ENCODE measurements at regions not wholly inside any gene's neighbourhood (a gene's known extent, or its start where the extent isn't known, plus 50 kb on each side); places are given as distances from the start of the nearest gene placed in this dataset.

DNA sequence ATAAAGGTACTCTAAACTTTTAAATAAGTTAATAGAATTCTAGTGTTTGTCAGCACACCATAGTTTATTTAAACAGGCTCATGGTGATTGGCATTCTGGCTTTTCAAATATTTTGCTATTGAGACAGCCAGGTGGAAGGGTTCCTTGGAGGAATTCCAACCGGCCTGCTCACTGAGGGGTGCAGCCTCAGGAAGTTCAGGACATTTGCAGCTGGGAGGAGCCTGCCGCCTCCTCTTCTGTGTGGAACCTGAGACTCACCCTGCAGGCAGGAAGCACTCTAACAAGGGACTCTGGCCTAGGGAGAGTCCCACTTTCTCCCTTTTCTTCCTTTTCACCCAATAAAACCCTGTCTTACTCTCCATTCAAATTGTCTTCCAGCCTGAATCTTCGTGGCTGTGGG, 1328.0 kb downstream of the FSTL5 start:
- ChIA-PET POLR2A (no interaction called here), CTCF (no interaction called here), RAD21 (ENCODE audit: unreplicated experiment) (no interaction called here), SMC1A (ENCODE audit: uncharacterized antibody, unreplicated experiment) (no interaction called here)
- Histone ChIP-seq H3K9ac (ENCODE audit: control insufficient read depth, insufficient read depth, low read length) (no peak overlapping the region), H3K4me2 (ENCODE audit: control insufficient read depth, insufficient read depth) (no peak overlapping the region), H3K27ac (ENCODE audit: control insufficient read depth, insufficient read depth) (no peak overlapping the region), H2AFZ (ENCODE audit: control insufficient read depth, low read depth, low read length) (no peak overlapping the region), H4K20me1 (ENCODE audit: control insufficient read depth, insufficient read depth) (no peaks in the 10 kb centered on the region), H3K4me1 (ENCODE audit: control insufficient read depth, insufficient read depth, low read length) (no peaks in the 10 kb centered on the region), H3K79me2 (ENCODE audit: control insufficient read depth, insufficient read depth, low read length) (no peaks in the 10 kb centered on the region), H3K9me3 (replicated peaks; ENCODE audit: control insufficient read depth, insufficient read depth, low read length) (no peaks in the 10 kb centered on the region), H3K36me3 (ENCODE audit: control insufficient read depth in 2 of 2, insufficient read depth in 2 of 2, low read length in 1 of 2) (no peaks in the 10 kb centered on the region), H3K27me3 (replicated peaks in 1 of 2; ENCODE audit: control insufficient read depth in 2 of 2, insufficient read depth in 2 of 2, low read length in 1 of 2) (no peaks in the 10 kb centered on the region), H3K4me3 (no peak overlapping the region)
- FAIRE-seq, result no peak
- in situ Hi-C loops (cut with MboI) (no loop called here), intact Hi-C loops (cut with micrococcal nuclease; ENCODE audit: unreplicated experiment) (no loop called here)
- ATAC-seq, result no peak
- no peak for TF ChIP-seq EGR1 (IDR thresholded peaks at IDR 0.05; ENCODE audit: borderline replicate concordance in 1 of 2, low read depth in 2 of 2, low read length in 2 of 2)
- WGBS (ENCODE audit: insufficient coverage, insufficient replicate concordance, low lambda C conversion rate, missing lambda C conversion rate), result 31% methylated on average over 3 of the region's 3 CpGs
- BruUV-seq (replicated peaks), result no TSS peak
- no peak for DNase-seq (ENCODE audit: low read depth, low spot score)

DNA sequence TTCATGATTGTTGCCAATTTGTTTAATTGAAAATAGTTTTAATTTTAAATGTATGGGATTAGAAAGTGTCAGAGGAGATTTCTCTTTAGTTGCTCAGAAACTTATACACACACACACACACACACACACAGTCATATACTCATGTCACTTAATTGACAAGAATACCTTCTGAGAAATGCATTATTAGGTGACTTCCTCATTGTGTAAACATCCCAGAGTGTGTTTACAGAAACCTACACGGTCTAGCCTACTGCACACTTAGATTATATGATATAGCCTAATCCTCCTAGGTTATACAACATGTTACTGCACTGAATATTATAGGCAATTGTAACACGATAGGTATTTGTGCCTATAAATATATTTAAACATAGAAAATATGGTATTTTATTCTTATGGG, 1327.4 kb downstream of the FSTL5 start:
- no peak for DNase-seq (ENCODE audit: low read depth, low spot score)
- in situ Hi-C loops (cut with MboI), result no loop called here
- no peak for TF ChIP-seq MTA2 (IDR thresholded peaks at IDR 0.05; ENCODE audit: low read depth)
- TF ChIP-seq IKZF2 (IDR thresholded peaks at IDR 0.05), result no peak
- TF ChIP-seq, protein P1, sequence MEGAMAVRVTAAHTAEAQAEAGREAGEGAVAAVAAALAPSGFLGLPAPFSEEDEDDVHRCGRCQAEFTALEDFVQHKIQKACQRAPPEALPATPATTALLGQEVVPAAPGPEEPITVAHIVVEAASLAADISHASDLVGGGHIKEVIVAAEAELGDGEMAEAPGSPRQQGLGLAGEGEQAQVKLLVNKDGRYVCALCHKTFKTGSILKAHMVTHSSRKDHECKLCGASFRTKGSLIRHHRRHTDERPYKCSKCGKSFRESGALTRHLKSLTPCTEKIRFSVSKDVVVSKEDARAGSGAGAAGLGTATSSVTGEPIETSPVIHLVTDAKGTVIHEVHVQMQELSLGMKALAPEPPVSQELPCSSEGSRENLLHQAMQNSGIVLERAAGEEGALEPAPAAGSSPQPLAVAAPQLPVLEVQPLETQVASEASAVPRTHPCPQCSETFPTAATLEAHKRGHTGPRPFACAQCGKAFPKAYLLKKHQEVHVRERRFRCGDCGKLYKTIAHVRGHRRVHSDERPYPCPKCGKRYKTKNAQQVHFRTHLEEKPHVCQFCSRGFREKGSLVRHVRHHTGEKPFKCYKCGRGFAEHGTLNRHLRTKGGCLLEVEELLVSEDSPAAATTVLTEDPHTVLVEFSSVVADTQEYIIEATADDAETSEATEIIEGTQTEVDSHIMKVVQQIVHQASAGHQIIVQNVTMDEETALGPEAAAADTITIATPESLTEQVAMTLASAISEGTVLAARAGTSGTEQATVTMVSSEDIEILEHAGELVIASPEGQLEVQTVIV (IDR thresholded peaks at IDR 0.05; ENCODE audit: borderline replicate concordance, partially characterized antibody), result no peak
- TF ChIP-seq RB1 (IDR thresholded peaks at IDR 0.05; ENCODE audit: borderline replicate concordance), result no peak
- TF ChIP-seq, protein P2, sequence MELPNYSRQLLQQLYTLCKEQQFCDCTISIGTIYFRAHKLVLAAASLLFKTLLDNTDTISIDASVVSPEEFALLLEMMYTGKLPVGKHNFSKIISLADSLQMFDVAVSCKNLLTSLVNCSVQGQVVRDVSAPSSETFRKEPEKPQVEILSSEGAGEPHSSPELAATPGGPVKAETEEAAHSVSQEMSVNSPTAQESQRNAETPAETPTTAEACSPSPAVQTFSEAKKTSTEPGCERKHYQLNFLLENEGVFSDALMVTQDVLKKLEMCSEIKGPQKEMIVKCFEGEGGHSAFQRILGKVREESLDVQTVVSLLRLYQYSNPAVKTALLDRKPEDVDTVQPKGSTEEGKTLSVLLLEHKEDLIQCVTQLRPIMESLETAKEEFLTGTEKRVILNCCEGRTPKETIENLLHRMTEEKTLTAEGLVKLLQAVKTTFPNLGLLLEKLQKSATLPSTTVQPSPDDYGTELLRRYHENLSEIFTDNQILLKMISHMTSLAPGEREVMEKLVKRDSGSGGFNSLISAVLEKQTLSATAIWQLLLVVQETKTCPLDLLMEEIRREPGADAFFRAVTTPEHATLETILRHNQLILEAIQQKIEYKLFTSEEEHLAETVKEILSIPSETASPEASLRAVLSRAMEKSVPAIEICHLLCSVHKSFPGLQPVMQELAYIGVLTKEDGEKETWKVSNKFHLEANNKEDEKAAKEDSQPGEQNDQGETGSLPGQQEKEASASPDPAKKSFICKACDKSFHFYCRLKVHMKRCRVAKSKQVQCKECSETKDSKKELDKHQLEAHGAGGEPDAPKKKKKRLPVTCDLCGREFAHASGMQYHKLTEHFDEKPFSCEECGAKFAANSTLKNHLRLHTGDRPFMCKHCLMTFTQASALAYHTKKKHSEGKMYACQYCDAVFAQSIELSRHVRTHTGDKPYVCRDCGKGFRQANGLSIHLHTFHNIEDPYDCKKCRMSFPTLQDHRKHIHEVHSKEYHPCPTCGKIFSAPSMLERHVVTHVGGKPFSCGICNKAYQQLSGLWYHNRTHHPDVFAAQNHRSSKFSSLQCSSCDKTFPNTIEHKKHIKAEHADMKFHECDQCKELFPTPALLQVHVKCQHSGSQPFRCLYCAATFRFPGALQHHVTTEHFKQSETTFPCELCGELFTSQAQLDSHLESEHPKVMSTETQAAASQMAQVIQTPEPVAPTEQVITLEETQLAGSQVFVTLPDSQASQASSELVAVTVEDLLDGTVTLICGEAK (IDR thresholded peaks at IDR 0.05; ENCODE audit: borderline replicate concordance), result no peak
- TF ChIP-seq ZNF274 (IDR thresholded peaks at IDR 0.05; ENCODE audit: insufficient read depth, insufficient read length), result no peak
- TF ChIP-seq, protein P3, sequence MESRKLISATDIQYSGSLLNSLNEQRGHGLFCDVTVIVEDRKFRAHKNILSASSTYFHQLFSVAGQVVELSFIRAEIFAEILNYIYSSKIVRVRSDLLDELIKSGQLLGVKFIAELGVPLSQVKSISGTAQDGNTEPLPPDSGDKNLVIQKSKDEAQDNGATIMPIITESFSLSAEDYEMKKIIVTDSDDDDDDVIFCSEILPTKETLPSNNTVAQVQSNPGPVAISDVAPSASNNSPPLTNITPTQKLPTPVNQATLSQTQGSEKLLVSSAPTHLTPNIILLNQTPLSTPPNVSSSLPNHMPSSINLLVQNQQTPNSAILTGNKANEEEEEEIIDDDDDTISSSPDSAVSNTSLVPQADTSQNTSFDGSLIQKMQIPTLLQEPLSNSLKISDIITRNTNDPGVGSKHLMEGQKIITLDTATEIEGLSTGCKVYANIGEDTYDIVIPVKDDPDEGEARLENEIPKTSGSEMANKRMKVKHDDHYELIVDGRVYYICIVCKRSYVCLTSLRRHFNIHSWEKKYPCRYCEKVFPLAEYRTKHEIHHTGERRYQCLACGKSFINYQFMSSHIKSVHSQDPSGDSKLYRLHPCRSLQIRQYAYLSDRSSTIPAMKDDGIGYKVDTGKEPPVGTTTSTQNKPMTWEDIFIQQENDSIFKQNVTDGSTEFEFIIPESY (IDR thresholded peaks at IDR 0.05), result no peak
- TF ChIP-seq ETV6 (conservative IDR thresholded peaks at IDR 0.05 in 1 of 2, IDR thresholded peaks at IDR 0.05 in 1 of 2; ENCODE audit: borderline replicate concordance in 1 of 2, low read depth in 1 of 2), result no peak
- no peak for TF ChIP-seq SMARCA5 (IDR thresholded peaks at IDR 0.05)

More for the DNA sequence above, 1327.4 kb downstream of the FSTL5 start:
- no peak overlapping the region for H2AFZ ChIP-seq (ENCODE audit: control insufficient read depth, low read depth, low read length)
- RAD21 ChIA-PET (ENCODE audit: unreplicated experiment), result no interaction called here
- intact Hi-C loops (cut with micrococcal nuclease; ENCODE audit: unreplicated experiment), result no loop called here
- no peak overlapping the region for H3K9ac ChIP-seq (ENCODE audit: control insufficient read depth, insufficient read depth, low read length)
- no peak overlapping the region for H3K27ac ChIP-seq (ENCODE audit: control insufficient read depth, insufficient read depth)
- no peaks in the 10 kb centered on the region for H3K9me3 ChIP-seq (replicated peaks; ENCODE audit: control insufficient read depth, insufficient read depth, low read length)
- H3K27me3 ChIP-seq (replicated peaks in 1 of 2; ENCODE audit: control insufficient read depth in 2 of 2, insufficient read depth in 2 of 2, low read length in 1 of 2), result no peaks in the 10 kb centered on the region
- ATAC-seq, result peak; percentile 52
- 5% methylated on average over 2 of the region's 2 CpGs for WGBS (ENCODE audit: insufficient coverage, insufficient replicate concordance, low lambda C conversion rate, missing lambda C conversion rate)
- H3K4me3 ChIP-seq, result no peak overlapping the region
- FAIRE-seq, result no peak
- BruUV-seq (replicated peaks), result no TSS peak
- H3K4me1 ChIP-seq (ENCODE audit: control insufficient read depth, insufficient read depth, low read length), result no peaks in the 10 kb centered on the region
- H3K4me2 ChIP-seq (ENCODE audit: control insufficient read depth, insufficient read depth), result no peak overlapping the region
- SMC1A ChIA-PET (ENCODE audit: uncharacterized antibody, unreplicated experiment), result no interaction called here
- no peaks in the 10 kb centered on the region for H3K36me3 ChIP-seq (ENCODE audit: control insufficient read depth in 2 of 2, insufficient read depth in 2 of 2, low read length in 1 of 2)
- CTCF ChIA-PET, result no interaction called here
- no peaks in the 10 kb centered on the region for H3K79me2 ChIP-seq (ENCODE audit: control insufficient read depth, insufficient read depth, low read length)
- H4K20me1 ChIP-seq (ENCODE audit: control insufficient read depth, insufficient read depth), result no peaks in the 10 kb centered on the region
- POLR2A ChIA-PET, result no interaction called here
